ENCODE measurements at regions not wholly inside any gene's neighbourhood (a gene's known extent, or its start where the extent isn't known, plus 50 kb on each side); places are given as distances from the start of the nearest gene placed in this dataset.

DNA sequence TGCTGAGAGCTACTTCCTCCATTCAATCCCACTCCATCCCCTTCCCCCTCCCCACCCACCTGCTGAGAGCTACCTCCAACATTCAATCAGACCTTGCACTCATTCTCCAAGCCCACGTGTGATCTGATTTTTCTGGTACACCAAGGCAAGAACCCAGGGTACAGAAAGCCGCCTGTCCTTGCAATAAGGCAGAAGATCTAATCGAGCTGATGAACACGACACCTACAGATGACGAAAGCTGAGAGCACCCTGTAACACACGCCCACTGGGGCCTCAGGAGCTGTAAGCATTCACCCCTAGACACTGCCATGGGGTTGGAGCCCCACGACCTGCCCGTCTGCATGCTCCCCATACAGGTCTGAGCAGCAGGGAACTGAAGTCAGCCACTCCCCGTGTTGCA is 58.3 kb downstream of the TRIML1 start:
- no peaks in the 10 kb centered on the region for H3K4me1 ChIP-seq (ENCODE audit: control insufficient read depth in 2 of 2, insufficient read depth in 2 of 2, low read length in 2 of 2)
- no peak overlapping the region for H3K27ac ChIP-seq (ENCODE audit: low read depth in 2 of 2, low read length in 2 of 2)
- no peaks in the 10 kb centered on the region for H3K36me3 ChIP-seq (ENCODE audit: control insufficient read depth in 2 of 2, insufficient read depth in 2 of 2, low read length in 2 of 2)
- H3K9ac ChIP-seq (ENCODE audit: low read depth in 1 of 2, low read length in 2 of 2) = no peak overlapping the region
- H3K9me3 ChIP-seq (ENCODE audit: control insufficient read depth in 2 of 2, low read length in 2 of 2) = no peaks in the 10 kb centered on the region
- H3K27me3 ChIP-seq (ENCODE audit: control insufficient read depth in 2 of 2, insufficient read depth in 2 of 2, low read length in 2 of 2) = no peaks in the 10 kb centered on the region
- H3K4me3 ChIP-seq (ENCODE audit: low read length in 2 of 2) = no peak overlapping the region

DNA sequence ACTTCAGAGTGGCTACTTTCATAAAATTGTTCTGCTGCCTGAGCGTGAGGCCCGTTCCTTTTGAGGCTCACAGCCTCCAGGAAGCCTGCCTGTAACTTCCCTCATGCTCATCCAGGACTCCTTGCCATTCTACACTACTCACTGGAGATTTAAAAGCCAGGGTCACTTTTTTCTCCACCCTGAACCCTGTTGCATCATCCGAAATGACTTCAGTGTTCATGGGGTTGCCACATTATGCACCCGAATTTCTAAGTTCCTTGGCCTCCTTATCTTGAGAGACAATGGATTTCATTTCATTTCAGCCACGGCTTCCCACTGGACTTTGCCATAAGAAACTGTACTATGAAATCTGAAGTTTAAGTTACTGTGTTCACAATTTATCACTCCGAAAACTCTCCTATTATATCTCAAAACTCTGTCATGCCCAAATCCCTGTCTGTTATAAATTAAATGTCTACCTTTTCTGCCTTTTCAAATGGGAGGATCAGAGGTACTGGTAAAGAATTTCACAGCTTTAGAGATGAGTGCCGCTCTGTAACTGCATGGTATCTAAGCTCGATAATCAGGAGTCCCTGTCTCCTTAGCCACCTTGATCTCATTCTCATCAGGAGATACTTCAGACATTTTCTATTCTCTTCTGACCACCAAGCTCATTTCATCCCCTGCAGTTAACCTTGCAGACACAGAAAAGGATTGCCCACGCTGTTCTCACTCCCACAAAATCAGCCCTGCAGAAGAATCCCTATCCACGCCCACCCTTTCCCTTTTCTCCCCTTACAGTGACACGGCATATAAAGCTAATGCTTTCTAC is 59.9 kb downstream of the TRIML1 start:
- Histone ChIP-seq H3K9ac (ENCODE audit: low read depth in 1 of 2, low read length in 2 of 2) (no peak overlapping the region), H3K4me1 (ENCODE audit: control insufficient read depth in 2 of 2, insufficient read depth in 2 of 2, low read length in 2 of 2) (no peaks in the 10 kb centered on the region), H3K27ac (ENCODE audit: low read depth in 2 of 2, low read length in 2 of 2) (no peak overlapping the region), H3K36me3 (ENCODE audit: control insufficient read depth in 2 of 2, insufficient read depth in 2 of 2, low read length in 2 of 2) (no peaks in the 10 kb centered on the region), H3K4me3 (ENCODE audit: low read length in 2 of 2) (no peak overlapping the region), H3K9me3 (ENCODE audit: control insufficient read depth in 2 of 2, low read length in 2 of 2) (no peaks in the 10 kb centered on the region), H3K27me3 (ENCODE audit: control insufficient read depth in 2 of 2, insufficient read depth in 2 of 2, low read length in 2 of 2) (no peaks in the 10 kb centered on the region)

DNA sequence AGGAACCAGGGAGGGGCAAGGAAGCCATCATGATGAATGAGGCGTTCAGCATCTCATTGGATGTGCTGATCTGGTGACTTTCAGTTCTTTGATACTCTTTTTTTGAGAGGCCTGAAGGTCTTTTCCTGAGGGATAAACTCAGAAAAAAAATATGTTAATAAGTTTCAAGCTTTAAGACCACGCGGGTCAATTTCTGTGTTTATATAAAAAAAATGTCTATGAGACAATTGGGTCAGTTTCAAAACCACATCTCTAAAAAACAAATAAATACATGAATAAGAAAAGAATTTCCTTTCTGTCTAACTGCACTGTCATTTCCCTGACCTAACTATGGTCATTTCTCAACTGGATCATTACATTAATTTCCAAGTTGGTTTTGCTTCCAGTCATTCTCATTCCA is 62.6 kb downstream of the TRIML1 start:
- no peak overlapping the region for H3K27ac ChIP-seq (ENCODE audit: low read depth in 2 of 2, low read length in 2 of 2)
- no peaks in the 10 kb centered on the region for H3K9me3 ChIP-seq (ENCODE audit: control insufficient read depth in 2 of 2, low read length in 2 of 2)
- no peak overlapping the region for H3K9ac ChIP-seq (ENCODE audit: low read depth in 1 of 2, low read length in 2 of 2)
- no peak overlapping the region for H3K4me3 ChIP-seq (ENCODE audit: low read length in 2 of 2)
- H3K4me1 ChIP-seq (ENCODE audit: control insufficient read depth in 2 of 2, insufficient read depth in 2 of 2, low read length in 2 of 2) = no peaks in the 10 kb centered on the region
- no peaks in the 10 kb centered on the region for H3K36me3 ChIP-seq (ENCODE audit: control insufficient read depth in 2 of 2, insufficient read depth in 2 of 2, low read length in 2 of 2)
- no peaks in the 10 kb centered on the region for H3K27me3 ChIP-seq (ENCODE audit: control insufficient read depth in 2 of 2, insufficient read depth in 2 of 2, low read length in 2 of 2)

DNA sequence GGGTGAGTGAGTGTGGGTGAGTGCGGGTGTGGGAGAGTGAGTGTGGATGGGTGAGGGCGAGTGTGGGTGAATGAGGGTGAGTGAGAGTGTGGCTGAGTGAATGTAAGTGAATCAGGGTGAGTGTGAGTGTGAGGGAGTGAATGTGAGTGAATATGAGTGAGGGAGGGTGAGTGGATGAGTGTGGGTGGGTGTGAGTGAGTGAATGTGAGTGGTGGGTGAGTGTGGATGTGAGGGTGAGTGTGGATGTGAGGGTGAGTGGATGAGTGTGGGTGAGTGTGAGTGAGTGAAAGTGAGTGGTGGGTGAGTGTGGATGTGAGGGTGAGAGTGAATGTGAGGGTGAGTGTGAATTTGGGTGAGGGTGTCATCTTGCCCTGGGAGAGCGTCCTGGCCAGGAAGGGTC is 67.5 kb downstream of the TRIML1 start:
- H3K4me3 ChIP-seq (ENCODE audit: low read length in 2 of 2) = no peak overlapping the region
- no peaks in the 10 kb centered on the region for H3K4me1 ChIP-seq (ENCODE audit: control insufficient read depth in 2 of 2, insufficient read depth in 2 of 2, low read length in 2 of 2)
- H3K36me3 ChIP-seq (ENCODE audit: control insufficient read depth in 2 of 2, insufficient read depth in 2 of 2, low read length in 2 of 2) = no peaks in the 10 kb centered on the region
- H3K27ac ChIP-seq (ENCODE audit: low read depth in 2 of 2, low read length in 2 of 2) = no peak overlapping the region
- H3K27me3 ChIP-seq (ENCODE audit: control insufficient read depth in 2 of 2, insufficient read depth in 2 of 2, low read length in 2 of 2) = no peaks in the 10 kb centered on the region
- H3K9ac ChIP-seq (ENCODE audit: low read depth in 1 of 2, low read length in 2 of 2) = no peak overlapping the region
- H3K9me3 ChIP-seq (ENCODE audit: control insufficient read depth in 2 of 2, low read length in 2 of 2) = no peaks in the 10 kb centered on the region

DNA sequence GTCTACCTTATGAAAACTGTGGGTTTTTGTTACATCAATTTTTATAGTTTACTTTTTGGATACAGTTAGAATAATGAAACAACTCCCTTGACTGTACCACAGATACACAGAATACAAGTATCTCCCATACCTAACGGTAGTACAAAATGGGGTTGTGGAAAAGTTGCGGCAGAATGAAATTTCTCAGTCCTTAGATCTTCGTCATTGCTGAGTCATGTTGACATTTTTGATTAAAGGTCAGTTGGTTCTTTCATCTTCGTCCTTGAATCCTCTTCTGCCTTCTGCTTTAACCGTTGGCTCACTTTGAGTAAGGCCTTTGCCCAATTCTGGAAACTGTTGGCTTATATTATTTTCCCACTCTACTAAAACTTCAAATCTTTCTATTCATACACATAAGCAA is 75.6 kb downstream of the TRIML1 start:
- H3K4me3 ChIP-seq (ENCODE audit: low read length in 2 of 2) = no peak overlapping the region
- H3K4me1 ChIP-seq (ENCODE audit: control insufficient read depth in 2 of 2, insufficient read depth in 2 of 2, low read length in 2 of 2) = no peaks in the 10 kb centered on the region
- H3K36me3 ChIP-seq (ENCODE audit: control insufficient read depth in 2 of 2, insufficient read depth in 2 of 2, low read length in 2 of 2) = no peaks in the 10 kb centered on the region
- H3K9ac ChIP-seq (ENCODE audit: low read depth in 1 of 2, low read length in 2 of 2) = no peak overlapping the region
- H3K9me3 ChIP-seq (ENCODE audit: control insufficient read depth in 2 of 2, low read length in 2 of 2) = no peaks in the 10 kb centered on the region
- no peaks in the 10 kb centered on the region for H3K27me3 ChIP-seq (ENCODE audit: control insufficient read depth in 2 of 2, insufficient read depth in 2 of 2, low read length in 2 of 2)
- H3K27ac ChIP-seq (ENCODE audit: low read depth in 2 of 2, low read length in 2 of 2) = no peak overlapping the region

DNA sequence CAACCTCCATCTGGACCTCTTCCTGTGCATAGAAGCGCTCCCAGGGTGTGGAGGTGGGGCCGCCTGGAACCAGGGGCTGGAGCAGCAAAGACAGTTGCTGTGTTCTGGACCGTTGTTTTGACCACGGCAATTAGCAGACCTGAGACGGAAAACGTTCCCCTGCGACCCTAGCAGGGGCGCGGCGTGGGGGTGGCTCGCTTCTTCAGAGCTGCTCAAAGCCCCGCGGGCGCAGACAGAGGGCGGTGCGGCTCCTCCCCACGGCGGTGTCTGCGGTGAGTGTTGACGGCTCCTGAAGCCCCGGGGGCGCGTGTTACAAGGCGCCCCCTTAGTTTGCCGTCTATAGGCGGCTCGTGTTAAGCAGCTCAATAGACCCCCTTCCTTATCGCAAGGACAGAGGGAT is 79.2 kb downstream of the TRIML1 start:
- Histone ChIP-seq H3K4me3 (ENCODE audit: low read length in 2 of 2) (no peak overlapping the region), H3K27me3 (ENCODE audit: control insufficient read depth in 2 of 2, insufficient read depth in 2 of 2, low read length in 2 of 2) (no peaks in the 10 kb centered on the region), H3K4me1 (ENCODE audit: control insufficient read depth in 2 of 2, insufficient read depth in 2 of 2, low read length in 2 of 2) (no peaks in the 10 kb centered on the region)

DNA sequence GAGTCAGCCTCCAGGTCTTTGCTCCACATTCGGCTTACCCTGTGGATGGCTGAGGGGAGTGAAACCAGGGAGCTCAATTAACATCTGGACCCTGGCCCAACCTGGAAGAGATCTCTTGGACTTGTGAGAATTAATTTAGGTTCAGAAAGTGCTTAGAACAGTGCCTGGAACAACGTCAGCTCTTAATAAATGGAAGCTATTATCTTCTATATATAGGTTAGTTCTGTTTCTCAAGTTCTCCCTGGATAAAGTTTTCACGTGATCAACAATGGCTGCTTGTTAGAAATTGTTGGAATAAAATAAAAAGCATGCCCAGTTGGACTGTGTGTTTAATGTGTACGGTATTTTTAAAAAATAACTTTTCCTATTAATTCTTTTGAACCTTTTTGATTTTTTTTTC is 80.8 kb downstream of the TRIML1 start:
- no peak overlapping the region for H3K27ac ChIP-seq (ENCODE audit: low read depth in 2 of 2, low read length in 2 of 2)
- H3K4me3 ChIP-seq (ENCODE audit: low read length in 2 of 2) = no peak overlapping the region
- no peaks in the 10 kb centered on the region for H3K4me1 ChIP-seq (ENCODE audit: control insufficient read depth in 2 of 2, insufficient read depth in 2 of 2, low read length in 2 of 2)
- no peaks in the 10 kb centered on the region for H3K9me3 ChIP-seq (ENCODE audit: control insufficient read depth in 2 of 2, low read length in 2 of 2)
- H3K9ac ChIP-seq (ENCODE audit: low read depth in 1 of 2, low read length in 2 of 2) = no peak overlapping the region
- H3K36me3 ChIP-seq (ENCODE audit: control insufficient read depth in 2 of 2, insufficient read depth in 2 of 2, low read length in 2 of 2) = no peaks in the 10 kb centered on the region
- no peaks in the 10 kb centered on the region for H3K27me3 ChIP-seq (ENCODE audit: control insufficient read depth in 2 of 2, insufficient read depth in 2 of 2, low read length in 2 of 2)

More for the DNA sequence above, 79.2 kb downstream of the TRIML1 start:
- Histone ChIP-seq H3K9me3 (ENCODE audit: control insufficient read depth in 2 of 2, low read length in 2 of 2) (no peaks in the 10 kb centered on the region), H3K9ac (ENCODE audit: low read depth in 1 of 2, low read length in 2 of 2) (no peak overlapping the region), H3K27ac (ENCODE audit: low read depth in 2 of 2, low read length in 2 of 2) (no peak overlapping the region), H3K36me3 (ENCODE audit: control insufficient read depth in 2 of 2, insufficient read depth in 2 of 2, low read length in 2 of 2) (no peaks in the 10 kb centered on the region)

DNA sequence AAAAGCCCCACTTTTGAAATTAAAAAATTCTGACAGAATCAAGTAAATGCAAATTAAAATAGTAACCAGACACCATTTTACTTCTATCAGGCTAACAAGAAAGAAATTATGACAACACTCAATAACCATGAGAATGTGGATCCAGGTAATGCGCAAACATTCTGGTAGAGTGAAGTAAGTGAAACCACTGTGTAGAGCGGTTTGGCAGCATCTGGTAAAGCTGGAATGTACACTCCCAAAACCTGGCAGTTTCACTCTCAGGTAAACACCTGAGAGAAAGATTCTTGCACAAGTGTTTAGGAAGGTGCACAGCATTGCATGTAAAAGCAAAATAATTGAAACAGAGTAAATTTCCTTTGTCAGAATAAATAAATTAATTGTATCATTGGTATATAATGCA is 81.8 kb downstream of the TRIML1 start:
- Histone ChIP-seq H3K36me3 (ENCODE audit: control insufficient read depth in 2 of 2, insufficient read depth in 2 of 2, low read length in 2 of 2) (no peaks in the 10 kb centered on the region), H3K27me3 (ENCODE audit: control insufficient read depth in 2 of 2, insufficient read depth in 2 of 2, low read length in 2 of 2) (no peaks in the 10 kb centered on the region), H3K4me3 (ENCODE audit: low read length in 2 of 2) (no peak overlapping the region), H3K9ac (ENCODE audit: low read depth in 1 of 2, low read length in 2 of 2) (no peak overlapping the region), H3K4me1 (ENCODE audit: control insufficient read depth in 2 of 2, insufficient read depth in 2 of 2, low read length in 2 of 2) (no peaks in the 10 kb centered on the region), H3K9me3 (ENCODE audit: control insufficient read depth in 2 of 2, low read length in 2 of 2) (no peaks in the 10 kb centered on the region), H3K27ac (ENCODE audit: low read depth in 2 of 2, low read length in 2 of 2) (no peak overlapping the region)

DNA sequence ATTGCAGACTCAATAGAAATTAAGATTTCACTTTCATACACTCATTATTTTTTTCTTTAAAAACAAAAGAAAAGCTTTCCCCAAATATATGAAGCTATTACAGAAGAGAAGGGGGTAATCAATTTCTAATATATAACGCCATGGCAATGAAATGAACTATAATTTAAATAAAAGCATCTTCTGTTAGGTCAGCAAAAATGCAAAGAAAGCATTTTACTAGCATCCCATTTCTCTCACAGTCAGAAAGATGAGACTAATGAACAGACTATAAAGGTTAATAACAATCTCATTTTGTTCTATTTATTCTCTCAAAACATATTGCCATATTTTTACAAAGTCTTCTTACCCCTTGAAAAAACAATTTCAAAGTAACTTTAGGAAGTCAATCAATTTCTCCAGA is 89.0 kb downstream of the TRIML1 start:
- no peaks in the 10 kb centered on the region for H3K9me3 ChIP-seq (ENCODE audit: control insufficient read depth in 2 of 2, low read length in 2 of 2)
- H3K4me1 ChIP-seq (ENCODE audit: control insufficient read depth in 2 of 2, insufficient read depth in 2 of 2, low read length in 2 of 2) = no peaks in the 10 kb centered on the region
- no peaks in the 10 kb centered on the region for H3K27me3 ChIP-seq (ENCODE audit: control insufficient read depth in 2 of 2, insufficient read depth in 2 of 2, low read length in 2 of 2)
- H3K9ac ChIP-seq (ENCODE audit: low read depth in 1 of 2, low read length in 2 of 2) = no peak overlapping the region
- H3K36me3 ChIP-seq (ENCODE audit: control insufficient read depth in 2 of 2, insufficient read depth in 2 of 2, low read length in 2 of 2) = no peaks in the 10 kb centered on the region
- H3K27ac ChIP-seq (ENCODE audit: low read depth in 2 of 2, low read length in 2 of 2) = no peak overlapping the region
- H3K4me3 ChIP-seq (ENCODE audit: low read length in 2 of 2) = no peak overlapping the region

DNA sequence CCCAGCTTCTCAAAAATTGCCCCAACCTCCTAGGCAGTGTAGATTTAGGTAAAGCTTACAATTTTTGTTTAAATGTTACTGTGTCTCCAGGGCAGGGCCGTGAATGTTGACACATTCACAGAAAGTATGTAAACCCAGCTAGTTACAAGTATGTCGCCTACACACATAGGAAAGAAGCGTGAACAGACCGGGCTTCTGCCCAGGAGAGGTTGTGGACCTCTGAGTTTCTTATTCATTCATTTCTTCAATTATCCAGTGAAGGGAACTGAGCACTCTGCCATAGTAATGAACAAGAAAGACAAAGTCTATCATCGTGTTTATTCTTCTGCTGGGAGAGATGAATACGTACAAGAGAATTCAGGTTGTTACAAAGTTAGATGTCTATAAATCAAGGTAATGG is 93.2 kb downstream of the TRIML1 start:
- Histone ChIP-seq H3K27me3 (ENCODE audit: control insufficient read depth in 2 of 2, insufficient read depth in 2 of 2, low read length in 2 of 2) (no peaks in the 10 kb centered on the region), H3K27ac (ENCODE audit: low read depth in 2 of 2, low read length in 2 of 2) (no peak overlapping the region), H3K9me3 (ENCODE audit: control insufficient read depth in 2 of 2, low read length in 2 of 2) (no peaks in the 10 kb centered on the region)

More for the DNA sequence above, 93.2 kb downstream of the TRIML1 start:
- H3K4me1 ChIP-seq (ENCODE audit: control insufficient read depth in 2 of 2, insufficient read depth in 2 of 2, low read length in 2 of 2) = no peaks in the 10 kb centered on the region
- no peaks in the 10 kb centered on the region for H3K36me3 ChIP-seq (ENCODE audit: control insufficient read depth in 2 of 2, insufficient read depth in 2 of 2, low read length in 2 of 2)
- no peak overlapping the region for H3K9ac ChIP-seq (ENCODE audit: low read depth in 1 of 2, low read length in 2 of 2)
- H3K4me3 ChIP-seq (ENCODE audit: low read length in 2 of 2) = no peak overlapping the region

Data from mucosa of rectum (tissue), 2 donors.